GM23248 (cell line): ENCODE measurements at regions not wholly inside any gene's neighbourhood (a gene's known extent, or its start where the extent isn't known, plus 50 kb on each side); places are given as distances from the start of the nearest gene placed in this dataset.

Experiments used
- EZH2 ChIP-seq: fragments of 200-600 bp; sonication (generic); IDR thresholded peaks from 2 replicates; pipeline ENCODE4 v1.6.1; 2018; ENCODE audit warnings: antibody characterized with exemption, mild to moderate bottlenecking; ENCODE audit not compliant: insufficient read depth, poor library complexity, severe bottlenecking
- EZH2phosphoT487 ChIP-seq: fragments of 200-600 bp; sonication (generic); IDR thresholded peaks from 2 replicates; pipeline ENCODE4 v1.6.1; 2018; ENCODE audit warnings: antibody characterized with exemption, moderate library complexity, mild to moderate bottlenecking, low read depth; ENCODE audit not compliant: insufficient read depth

DNA sequence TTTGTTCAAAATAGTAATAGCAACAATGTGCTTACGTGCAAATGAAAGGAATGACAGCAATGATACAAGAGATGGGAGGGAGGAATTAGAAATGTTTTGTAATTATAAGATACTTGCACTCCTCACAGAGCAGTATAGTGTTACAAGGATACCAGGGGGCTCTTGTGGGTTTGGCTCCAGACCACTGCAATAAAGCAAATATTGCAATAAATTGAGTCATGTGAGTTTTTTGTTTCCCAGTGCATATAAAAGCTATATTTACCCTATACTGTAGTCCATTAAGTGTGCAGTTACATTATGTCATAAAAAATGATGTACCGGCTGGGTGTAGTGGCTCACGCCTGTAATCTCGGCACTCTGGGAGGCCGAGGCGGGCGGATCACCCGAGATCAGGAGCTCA is 864.3 kb downstream of the NSUN3 start:
- TF ChIP-seq EZH2phosphoT487 (no peak), EZH2 (no peak)
